ENCODE measurements at regions not wholly inside any gene's neighbourhood (a gene's known extent, or its start where the extent isn't known, plus 50 kb on each side); places are given as distances from the start of the nearest gene placed in this dataset.

DNA sequence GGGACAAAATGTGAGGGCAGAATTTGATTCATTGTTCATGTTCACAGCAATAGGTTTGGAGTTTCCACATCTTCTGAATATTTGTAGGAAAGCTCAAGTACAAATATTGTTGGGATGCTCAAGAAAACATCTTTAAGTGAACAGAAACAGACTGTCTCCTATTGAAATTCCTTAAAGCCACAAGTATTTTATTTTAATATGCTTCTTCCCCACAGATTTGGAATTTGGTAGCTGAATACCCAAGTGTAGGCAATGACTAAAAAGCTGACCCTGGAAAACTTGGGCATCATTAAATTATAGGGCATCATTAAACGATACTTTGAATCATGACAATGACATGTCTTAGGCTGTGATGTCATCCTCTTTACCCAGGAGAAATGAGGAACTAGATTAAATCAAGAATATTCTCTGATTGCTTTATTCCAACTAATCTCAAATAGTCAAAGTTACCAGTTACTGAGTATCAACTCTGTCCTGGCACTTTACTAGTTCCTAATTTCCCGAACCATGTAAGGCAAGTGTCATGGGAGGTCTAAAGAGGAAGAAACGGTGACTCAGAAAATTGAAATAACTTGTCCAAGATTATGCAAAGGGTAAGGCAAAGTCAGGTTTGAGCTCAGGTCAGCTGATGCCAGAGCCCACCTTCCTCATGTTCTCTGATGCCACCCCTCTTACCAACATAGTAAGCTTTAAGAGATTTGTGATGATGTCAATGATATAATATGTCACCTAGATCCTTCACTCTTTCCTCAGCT is 223.1 kb upstream of the LEF1 start:
- DNase-seq (ENCODE audit: insufficient read length, low spot score) (no peak), FAIRE-seq (no peak)
- no peak for TF ChIP-seq POU2F2 (IDR thresholded peaks at IDR 0.05; ENCODE audit: low read depth, low read length)
- TF ChIP-seq PAX5 (IDR thresholded peaks at IDR 0.05; ENCODE audit: insufficient read depth, low read length, severe bottlenecking): no peak
- no peak for TF ChIP-seq SPI1 (IDR thresholded peaks at IDR 0.05; ENCODE audit: low read depth, low read length)
- no peak for TF ChIP-seq POLR2AphosphoS5 (IDR thresholded peaks at IDR 0.05; ENCODE audit: low read depth, low read length)
- TF ChIP-seq TAF1 (IDR thresholded peaks at IDR 0.05; ENCODE audit: low read depth, low read length): no peak
- no peak for TF ChIP-seq POLR2A (IDR thresholded peaks at IDR 0.05; ENCODE audit: low read depth, low read length)

DNA sequence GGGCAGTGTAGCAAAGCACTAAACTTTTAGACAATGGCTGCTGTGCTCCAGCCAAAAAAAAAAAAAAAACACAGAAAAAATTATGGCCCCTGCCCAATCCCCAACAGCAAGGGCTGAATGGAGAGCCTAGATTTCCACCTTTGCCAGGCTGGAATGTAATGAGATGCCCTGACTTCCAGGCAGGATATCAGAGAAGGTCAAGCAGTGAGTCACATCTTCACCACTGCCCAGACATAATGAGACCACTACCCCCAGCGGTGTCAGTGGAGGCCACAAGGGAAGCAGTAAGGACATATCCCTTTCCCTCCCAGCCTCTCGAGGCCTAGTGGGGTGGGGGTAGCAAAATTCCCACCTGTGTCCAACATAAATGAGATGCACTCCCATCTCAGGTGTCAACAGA is 216.3 kb upstream of the LEF1 start:
- TF ChIP-seq POLR2A (IDR thresholded peaks at IDR 0.05; ENCODE audit: low read depth, low read length): no peak
- no peak for TF ChIP-seq POU2F2 (IDR thresholded peaks at IDR 0.05; ENCODE audit: low read depth, low read length)
- TF ChIP-seq SPI1 (IDR thresholded peaks at IDR 0.05; ENCODE audit: low read depth, low read length): no peak
- TF ChIP-seq POLR2AphosphoS5 (IDR thresholded peaks at IDR 0.05; ENCODE audit: low read depth, low read length): no peak
- no peak for TF ChIP-seq TAF1 (IDR thresholded peaks at IDR 0.05; ENCODE audit: low read depth, low read length)
- no peak for TF ChIP-seq PAX5 (IDR thresholded peaks at IDR 0.05; ENCODE audit: insufficient read depth, low read length, severe bottlenecking)
- DNase-seq (ENCODE audit: insufficient read length, low spot score) (no peak), FAIRE-seq (no peak)

DNA sequence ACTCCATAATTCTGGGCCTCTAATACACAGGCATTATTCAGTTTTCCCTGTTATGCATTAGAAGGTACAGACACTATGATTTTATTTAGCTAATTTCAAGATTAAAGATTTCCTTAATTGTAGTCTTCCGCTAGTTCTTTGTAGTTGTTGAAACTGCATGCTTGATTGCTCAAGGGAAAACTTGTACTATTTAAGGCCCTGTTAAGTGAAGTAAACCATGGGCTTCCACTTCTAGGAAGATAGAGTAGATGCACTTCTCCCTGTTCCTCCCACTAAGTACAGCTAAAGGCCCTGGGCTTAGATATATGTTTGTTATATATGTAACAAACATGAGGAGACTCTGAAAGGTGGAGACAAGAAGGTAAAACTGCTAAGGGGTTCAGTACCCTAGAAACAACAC is 215.8 kb upstream of the LEF1 start:
- DNase-seq (ENCODE audit: insufficient read length, low spot score): no peak
- no peak for TF ChIP-seq SPI1 (IDR thresholded peaks at IDR 0.05; ENCODE audit: low read depth, low read length)
- no peak for TF ChIP-seq TAF1 (IDR thresholded peaks at IDR 0.05; ENCODE audit: low read depth, low read length)
- no peak for TF ChIP-seq POLR2A (IDR thresholded peaks at IDR 0.05; ENCODE audit: low read depth, low read length)
- no peak for TF ChIP-seq POLR2AphosphoS5 (IDR thresholded peaks at IDR 0.05; ENCODE audit: low read depth, low read length)
- TF ChIP-seq PAX5 (IDR thresholded peaks at IDR 0.05; ENCODE audit: insufficient read depth, low read length, severe bottlenecking): no peak
- TF ChIP-seq POU2F2 (IDR thresholded peaks at IDR 0.05; ENCODE audit: low read depth, low read length): no peak
- FAIRE-seq: no peak

DNA sequence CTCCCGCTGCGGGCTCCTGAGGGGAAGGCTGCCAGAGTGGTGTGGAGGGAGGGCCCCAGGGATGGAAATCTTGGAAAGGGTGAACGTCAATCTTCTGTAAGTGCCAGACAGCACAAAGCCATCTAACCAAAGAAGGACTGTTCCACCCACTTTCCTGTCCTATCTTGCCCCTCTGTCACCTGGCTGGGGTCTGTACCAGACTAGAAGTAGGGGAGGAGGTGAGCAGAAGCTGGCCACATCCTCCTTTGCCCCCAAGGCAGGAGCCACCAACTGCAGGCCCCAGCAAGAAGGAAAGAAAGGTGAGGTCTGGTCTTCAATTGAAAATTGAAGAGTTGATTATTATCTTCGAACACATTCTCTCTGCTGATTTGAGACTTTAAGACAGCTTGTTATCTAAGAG is 214.4 kb upstream of the LEF1 start:
- TF ChIP-seq POU2F2 (IDR thresholded peaks at IDR 0.05; ENCODE audit: low read depth, low read length): no peak
- no peak for TF ChIP-seq POLR2AphosphoS5 (IDR thresholded peaks at IDR 0.05; ENCODE audit: low read depth, low read length)
- TF ChIP-seq TAF1 (IDR thresholded peaks at IDR 0.05; ENCODE audit: low read depth, low read length): no peak
- no peak for TF ChIP-seq PAX5 (IDR thresholded peaks at IDR 0.05; ENCODE audit: insufficient read depth, low read length, severe bottlenecking)
- TF ChIP-seq SPI1 (IDR thresholded peaks at IDR 0.05; ENCODE audit: low read depth, low read length): no peak
- TF ChIP-seq POLR2A (IDR thresholded peaks at IDR 0.05; ENCODE audit: low read depth, low read length): no peak
- FAIRE-seq: no peak
- no peak for DNase-seq (ENCODE audit: insufficient read length, low spot score)

DNA sequence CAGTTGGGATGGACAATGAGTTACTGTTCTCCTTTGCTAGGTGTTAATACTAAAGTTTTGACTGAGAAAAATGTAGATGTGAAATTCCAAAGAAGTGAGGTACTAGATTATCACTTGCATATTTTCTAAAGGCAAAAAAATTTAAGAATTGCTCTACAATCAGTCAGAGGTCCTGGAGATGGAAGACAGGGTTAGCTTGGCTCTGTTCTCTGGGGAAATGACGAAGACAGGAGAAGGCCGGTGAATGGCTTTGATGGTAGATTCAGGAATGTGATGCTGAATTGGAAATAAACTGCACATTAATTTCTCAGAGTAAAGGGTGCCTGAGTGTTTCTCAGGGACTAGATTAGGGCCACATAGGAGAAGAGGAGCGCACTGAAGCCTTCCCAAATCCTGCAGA is 214.0 kb upstream of the LEF1 start:
- no peak for FAIRE-seq
- TF ChIP-seq TAF1 (IDR thresholded peaks at IDR 0.05; ENCODE audit: low read depth, low read length) (no peak), POLR2AphosphoS5 (IDR thresholded peaks at IDR 0.05; ENCODE audit: low read depth, low read length) (no peak), SPI1 (IDR thresholded peaks at IDR 0.05; ENCODE audit: low read depth, low read length) (no peak), POU2F2 (IDR thresholded peaks at IDR 0.05; ENCODE audit: low read depth, low read length) (no peak), PAX5 (IDR thresholded peaks at IDR 0.05; ENCODE audit: insufficient read depth, low read length, severe bottlenecking) (no peak), POLR2A (IDR thresholded peaks at IDR 0.05; ENCODE audit: low read depth, low read length) (no peak)

DNA sequence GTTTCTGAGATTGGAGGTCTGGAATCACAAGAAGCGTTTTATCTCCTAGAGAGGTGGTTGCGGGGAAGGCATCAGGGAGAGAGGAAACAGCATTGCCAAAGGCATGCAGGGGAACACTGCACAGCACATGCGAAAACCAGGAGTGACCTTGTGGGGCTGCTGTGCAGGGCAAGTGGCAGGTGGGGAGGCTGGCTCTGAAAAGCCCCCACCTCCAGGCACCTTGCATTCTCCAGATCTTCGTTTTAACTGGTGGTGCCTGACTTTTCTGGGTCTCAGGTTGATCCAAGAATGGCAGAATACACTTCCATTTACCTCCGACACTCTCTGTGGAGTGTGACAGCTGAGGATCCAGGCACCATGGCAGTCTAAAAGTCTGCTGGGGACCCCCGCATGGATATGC is 209.4 kb upstream of the LEF1 start:
- DNase-seq (ENCODE audit: insufficient read length, low spot score): no peak
- no peak for TF ChIP-seq TAF1 (IDR thresholded peaks at IDR 0.05; ENCODE audit: low read depth, low read length)
- no peak for TF ChIP-seq POLR2AphosphoS5 (IDR thresholded peaks at IDR 0.05; ENCODE audit: low read depth, low read length)
- TF ChIP-seq PAX5 (IDR thresholded peaks at IDR 0.05; ENCODE audit: insufficient read depth, low read length, severe bottlenecking): no peak
- no peak for TF ChIP-seq POU2F2 (IDR thresholded peaks at IDR 0.05; ENCODE audit: low read depth, low read length)
- TF ChIP-seq POLR2A (IDR thresholded peaks at IDR 0.05; ENCODE audit: low read depth, low read length): no peak
- no peak for TF ChIP-seq SPI1 (IDR thresholded peaks at IDR 0.05; ENCODE audit: low read depth, low read length)
- no peak for FAIRE-seq

More for the DNA sequence above, 214.0 kb upstream of the LEF1 start:
- no peak for DNase-seq (ENCODE audit: insufficient read length, low spot score)

DNA sequence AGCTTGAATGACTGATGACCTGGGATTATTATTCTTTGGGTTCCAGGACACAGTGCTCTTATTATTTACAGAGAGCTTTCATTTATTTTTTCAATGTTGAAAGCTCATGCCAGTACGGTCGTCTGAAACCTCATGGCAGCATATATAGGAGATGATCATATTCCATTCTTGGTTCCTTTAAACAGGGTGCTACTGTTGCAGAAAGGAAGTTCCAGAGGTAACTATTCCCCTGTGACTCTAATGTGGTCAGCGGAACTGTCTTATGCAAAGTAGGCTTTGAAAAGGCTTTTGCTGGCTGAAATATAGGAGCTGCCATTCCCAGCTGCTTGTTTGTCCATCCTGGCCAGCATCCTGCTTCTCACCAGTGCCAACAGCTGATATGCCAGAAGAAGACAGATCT is 208.3 kb upstream of the LEF1 start:
- DNase-seq (ENCODE audit: insufficient read length, low spot score) (no peak), FAIRE-seq (no peak)
- TF ChIP-seq TAF1 (IDR thresholded peaks at IDR 0.05; ENCODE audit: low read depth, low read length) (no peak), POLR2A (IDR thresholded peaks at IDR 0.05; ENCODE audit: low read depth, low read length) (no peak), PAX5 (IDR thresholded peaks at IDR 0.05; ENCODE audit: insufficient read depth, low read length, severe bottlenecking) (no peak), POLR2AphosphoS5 (IDR thresholded peaks at IDR 0.05; ENCODE audit: low read depth, low read length) (no peak), POU2F2 (IDR thresholded peaks at IDR 0.05; ENCODE audit: low read depth, low read length) (no peak), SPI1 (IDR thresholded peaks at IDR 0.05; ENCODE audit: low read depth, low read length) (no peak)

DNA sequence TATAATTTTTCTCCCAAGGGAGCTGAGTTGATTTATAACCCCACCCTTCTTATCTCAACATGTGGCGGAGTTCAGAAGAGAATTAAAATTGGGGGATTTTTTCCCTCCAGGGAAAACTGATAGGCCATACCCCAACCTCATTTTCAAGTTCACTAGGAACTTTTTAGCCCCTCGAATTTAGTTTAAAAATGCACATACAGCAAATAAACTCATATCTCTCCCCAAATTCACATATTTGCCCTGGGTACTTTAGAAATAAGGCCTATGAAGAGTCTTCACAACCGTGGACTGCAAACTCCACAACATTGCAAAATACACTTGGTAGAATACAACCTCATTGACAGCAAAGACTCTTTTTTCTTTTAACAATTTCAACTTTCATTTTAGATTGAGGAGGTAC is 206.7 kb upstream of the LEF1 start:
- DNase-seq (ENCODE audit: insufficient read length, low spot score) (no peak), FAIRE-seq (no peak)
- no peak for TF ChIP-seq POLR2AphosphoS5 (IDR thresholded peaks at IDR 0.05; ENCODE audit: low read depth, low read length)
- TF ChIP-seq PAX5 (IDR thresholded peaks at IDR 0.05; ENCODE audit: insufficient read depth, low read length, severe bottlenecking): no peak

DNA sequence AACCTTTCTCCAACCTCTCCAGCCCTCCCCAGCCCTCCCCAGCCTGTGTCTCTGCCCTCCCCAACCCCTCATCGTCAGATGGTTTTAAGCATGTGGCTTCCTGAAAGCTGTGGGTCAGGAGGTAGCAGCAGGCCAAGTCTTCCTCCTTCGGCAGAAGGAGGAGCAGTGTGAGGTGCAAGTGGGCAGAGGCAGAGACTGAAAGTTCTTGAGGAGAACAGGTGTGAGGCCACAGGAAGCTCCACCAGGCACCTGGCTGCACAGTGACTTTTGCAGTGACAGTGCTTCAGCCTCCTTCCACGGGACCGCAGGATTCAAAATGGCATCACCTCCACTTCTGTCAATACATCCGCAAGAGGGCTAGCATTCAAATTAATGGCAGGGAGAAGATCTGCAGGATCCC is 203.9 kb upstream of the LEF1 start:
- DNase-seq (ENCODE audit: insufficient read length, low spot score) (no peak), FAIRE-seq (no peak)
- no peak for TF ChIP-seq POLR2A (IDR thresholded peaks at IDR 0.05; ENCODE audit: low read depth, low read length)
- TF ChIP-seq PAX5 (IDR thresholded peaks at IDR 0.05; ENCODE audit: insufficient read depth, low read length, severe bottlenecking): no peak
- no peak for TF ChIP-seq POLR2AphosphoS5 (IDR thresholded peaks at IDR 0.05; ENCODE audit: low read depth, low read length)
- no peak for TF ChIP-seq SPI1 (IDR thresholded peaks at IDR 0.05; ENCODE audit: low read depth, low read length)
- TF ChIP-seq POU2F2 (IDR thresholded peaks at IDR 0.05; ENCODE audit: low read depth, low read length): no peak
- TF ChIP-seq TAF1 (IDR thresholded peaks at IDR 0.05; ENCODE audit: low read depth, low read length): no peak

DNA sequence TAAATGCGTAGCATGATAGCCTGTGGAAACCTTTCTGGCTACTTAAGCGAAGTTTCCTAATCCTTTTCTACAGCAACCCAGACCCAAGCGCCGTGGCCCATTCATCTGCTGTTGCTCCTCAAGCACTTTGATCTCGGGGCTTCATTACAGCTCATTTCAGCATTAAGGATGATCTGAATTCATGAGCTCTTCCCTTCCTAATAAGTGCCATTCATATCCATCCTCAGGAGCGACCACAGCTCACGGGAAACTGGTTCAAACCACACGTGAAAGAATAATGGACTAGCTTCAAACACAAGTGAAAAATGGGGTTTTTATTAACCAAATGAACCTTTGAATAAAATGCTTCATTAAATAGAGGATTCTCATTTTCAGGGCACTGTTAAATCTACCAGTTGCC is 202.6 kb upstream of the LEF1 start:
- no peak for DNase-seq (ENCODE audit: insufficient read length, low spot score)
- TF ChIP-seq POLR2AphosphoS5 (IDR thresholded peaks at IDR 0.05; ENCODE audit: low read depth, low read length): no peak
- no peak for TF ChIP-seq POU2F2 (IDR thresholded peaks at IDR 0.05; ENCODE audit: low read depth, low read length)
- no peak for TF ChIP-seq POLR2A (IDR thresholded peaks at IDR 0.05; ENCODE audit: low read depth, low read length)
- no peak for TF ChIP-seq SPI1 (IDR thresholded peaks at IDR 0.05; ENCODE audit: low read depth, low read length)
- no peak for TF ChIP-seq PAX5 (IDR thresholded peaks at IDR 0.05; ENCODE audit: insufficient read depth, low read length, severe bottlenecking)
- TF ChIP-seq TAF1 (IDR thresholded peaks at IDR 0.05; ENCODE audit: low read depth, low read length): no peak
- no peak for FAIRE-seq

All from GM12891 (cell line).